Liver (tissue), 8 donors: ENCODE measurements at regions not wholly inside any gene's neighbourhood (a gene's known extent, or its start where the extent isn't known, plus 50 kb on each side); places are given as distances from the start of the nearest gene placed in this dataset.
"Not testable (repeated sequence)": the region's sequence is repeated elsewhere in the genome, so short reads cannot be mapped to it uniquely, and the experiment has no call there.

Experiments
- DNase-seq: peaks from one replicate; pipeline ENCODE4 v3.0.0-alpha.2; 2017; ENCODE audit warnings: low spot score
- H3K27ac ChIP-seq, 2 donors: one replicate each; pipeline ENCODE4 v1.7.0; 2013; ENCODE audit warnings: inconsistent platforms in 2 of 2, low read length in 2 of 2, control low read depth in 1 of 2, low read depth in 1 of 2, mild to moderate bottlenecking in 1 of 2
- H3K27me3 ChIP-seq, 4 donors: one replicate each; pipeline versions ENCODE4 v1.6.1 to v1.7.0; 2013; ENCODE audit warnings: low read length in 3 of 4, inconsistent platforms in 1 of 4, mild to moderate bottlenecking in 1 of 4, moderate library complexity in 1 of 4; ENCODE audit not compliant: control insufficient read depth in 4 of 4, insufficient read depth in 4 of 4
- H3K36me3 ChIP-seq, 4 donors: one replicate each; pipeline versions ENCODE4 v1.6.1 to v1.7.0; 2013; ENCODE audit warnings: low read length in 3 of 4, mild to moderate bottlenecking in 3 of 4, low read depth in 1 of 4, moderate library complexity in 1 of 4; ENCODE audit not compliant: control insufficient read depth in 4 of 4, insufficient read depth in 3 of 4
- H3K4me1 ChIP-seq, 4 donors: one replicate each; pipeline versions ENCODE4 v1.6.1 to v1.7.0; 2013; ENCODE audit warnings: low read length in 3 of 4, mild to moderate bottlenecking in 3 of 4, moderate library complexity in 1 of 4; ENCODE audit not compliant: control insufficient read depth in 4 of 4, insufficient read depth in 4 of 4
- H3K4me3 ChIP-seq, 3 donors: one replicate each; pipeline versions ENCODE4 v1.6.1 to v1.7.0; 2013; ENCODE audit warnings: low read length in 3 of 3, control low read depth in 1 of 3, low read depth in 1 of 3, mild to moderate bottlenecking in 1 of 3
- H3K9ac ChIP-seq, 2 donors: one replicate each; pipeline ENCODE4 v1.7.0; 2013; ENCODE audit warnings: low read length in 2 of 2, mild to moderate bottlenecking in 2 of 2, moderate library complexity in 2 of 2, control low read depth in 1 of 2, low read depth in 1 of 2
- H3K9me3 ChIP-seq, 4 donors: one replicate each; pipeline versions ENCODE4 v1.6.1 to v1.7.0; 2013; ENCODE audit warnings: low read length in 3 of 4; ENCODE audit not compliant: control insufficient read depth in 4 of 4
- CTCF ChIP-seq: fragments of 150-350 bp; IDR thresholded peaks from 2 replicates; pipeline ENCODE4 v1.5.1; 2017; ENCODE audit warnings: improper control_type of control experiment, low read depth, low read length; ENCODE audit not compliant: missing input control
- HNF4G ChIP-seq: IDR thresholded peaks from 2 replicates; pipeline ENCODE4 v1.6.1; 2016; ENCODE audit warnings: antibody characterized with exemption
- MAX ChIP-seq: IDR thresholded peaks from 2 replicates; pipeline ENCODE4 v1.6.1; 2016; ENCODE audit warnings: antibody characterized with exemption
- RAD21 ChIP-seq, 2 donors: IDR thresholded peaks; 2 replicates each; pipeline ENCODE4 v1.6.1; 2016; ENCODE audit warnings: antibody characterized with exemption in 2 of 2, mild to moderate bottlenecking in 2 of 2
- REST ChIP-seq: IDR thresholded peaks from 2 replicates; pipeline ENCODE4 v1.6.1; 2016; ENCODE audit warnings: antibody characterized with exemption, mild to moderate bottlenecking
- SP1 ChIP-seq: IDR thresholded peaks from 2 replicates; pipeline ENCODE4 v1.6.1; 2018; ENCODE audit warnings: antibody characterized with exemption, mild to moderate bottlenecking
- WGBS: extraction: QIAGEN DNeasy Blood & Tissue Kit; methylation state at CpG from one replicate; pipeline ENCODE4 v1.1.7; 2013; 5-methylcytosine and 5-hydroxymethylcytosine counted together
- donor health status: healthy.
- donor health status: healthy.
- donor health status: healthy.
- donor health status: healthy.
- donor health status: healthy.

- Histone ChIP-seq H3K27me3 (no peaks in the 10 kb centered on the region), H3K9me3 (no peaks in the 10 kb centered on the region), H3K27ac (no peak overlapping the region), H3K4me1 (no peaks in the 10 kb centered on the region), H3K9ac (no peak overlapping the region), H3K36me3 (no peaks in the 10 kb centered on the region), H3K4me3 (no peak overlapping the region)
- DNase-seq: no peak
- 84% methylated on average over 2 of the region's 2 CpGs for WGBS
- TF ChIP-seq MAX (no peak), SP1 (no peak), HNF4G (no peak)
Observed at GRCh38 chr13:24563087-24563486, 50.5 kb upstream of the PARP4 start.

- H3K9ac ChIP-seq, H3K9me3 ChIP-seq, H3K27ac ChIP-seq, H3K4me1 ChIP-seq, DNase-seq, H3K4me3 ChIP-seq, H3K27me3 ChIP-seq, H3K36me3 ChIP-seq: not testable (repeated sequence)
- 72% methylated on average over 1 of the region's 1 CpG for WGBS
Observed at GRCh38 chr13:24563971-24564370, 51.4 kb upstream of the PARP4 start.

GRCh38 chr13:24564881-24565280 lies 52.3 kb upstream of the PARP4 start:
- Histone ChIP-seq H3K4me1 (no peaks in the 10 kb centered on the region), H3K27me3 (no peaks in the 10 kb centered on the region), H3K9ac (no peak overlapping the region), H3K27ac (no peak overlapping the region), H3K4me3 (no peak overlapping the region), H3K9me3 (no peaks in the 10 kb centered on the region), H3K36me3 (no peaks in the 10 kb centered on the region)
- WGBS: 79% methylated on average over 4 of the region's 4 CpGs
- TF ChIP-seq REST (no peak), SP1 (no peak), RAD21 (IDR thresholded peaks at IDR 0.05) (no peak), CTCF (no peak), MAX (no peak)
- no peak for DNase-seq

- H3K9ac ChIP-seq, DNase-seq, H3K36me3 ChIP-seq, H3K9me3 ChIP-seq, H3K27me3 ChIP-seq, H3K4me3 ChIP-seq, H3K27ac ChIP-seq, H3K4me1 ChIP-seq: not testable (repeated sequence)
- WGBS: 86% methylated on average over 3 of the region's 3 CpGs
Observed at GRCh38 chr13:24567593-24567992, 55.0 kb upstream of the PARP4 start.
